ENCODE measurements at regions not wholly inside any gene's neighbourhood (a gene's known extent, or its start where the extent isn't known, plus 50 kb on each side); places are given as distances from the start of the nearest gene placed in this dataset.

GRCh38 chr4:129899849-129900248, 803.9 kb downstream of the C4orf33 start:
- no peak for DNase-seq (ENCODE audit: low read depth)

- no peak for DNase-seq (ENCODE audit: low read depth)
Measured at GRCh38 chr4:129900430-129900953, 804.5 kb downstream of the C4orf33 start.

GRCh38 chr4:129901205-129901604, 805.3 kb downstream of the C4orf33 start:
- DNase-seq (ENCODE audit: low read depth), result no peak

- no peak for DNase-seq (ENCODE audit: low read depth)
Measured at GRCh38 chr4:129903861-129904260, 807.9 kb downstream of the C4orf33 start.

- DNase-seq (ENCODE audit: low read depth), result no peak
Measured at GRCh38 chr4:129905256-129905655, 809.3 kb downstream of the C4orf33 start.

- no peak for DNase-seq (ENCODE audit: low read depth)
Measured at GRCh38 chr4:129908117-129908516, 812.2 kb downstream of the C4orf33 start.

- DNase-seq (ENCODE audit: low read depth), result no peak
Measured at GRCh38 chr4:129916991-129917390, 821.0 kb downstream of the C4orf33 start.

GRCh38 chr4:129917651-129918050, 821.7 kb downstream of the C4orf33 start:
- no peak for DNase-seq (ENCODE audit: low read depth)

- no peak for DNase-seq (ENCODE audit: low read depth)
Measured at GRCh38 chr4:129926936-129927335, 831.0 kb downstream of the C4orf33 start.

- no peak for DNase-seq (ENCODE audit: low read depth)
Measured at GRCh38 chr4:129929052-129929451, 833.1 kb downstream of the C4orf33 start.

GRCh38 chr4:129929984-129930383, 834.0 kb downstream of the C4orf33 start:
- DNase-seq (ENCODE audit: low read depth), result no peak

- no peak for DNase-seq (ENCODE audit: low read depth)
Measured at GRCh38 chr4:129950217-129950616, 854.3 kb downstream of the C4orf33 start.

- no peak for DNase-seq (ENCODE audit: low read depth)
Measured at GRCh38 chr4:129966175-129966574, 870.2 kb downstream of the C4orf33 start.

GRCh38 chr4:129968366-129968765, 872.4 kb downstream of the C4orf33 start:
- no peak for DNase-seq (ENCODE audit: low read depth)

- no peak for DNase-seq (ENCODE audit: low read depth)
Measured at GRCh38 chr4:129968778-129969177, 872.8 kb downstream of the C4orf33 start.

- DNase-seq (ENCODE audit: low read depth), result no peak
Measured at GRCh38 chr4:129970801-129971200, 874.8 kb downstream of the C4orf33 start.

GRCh38 chr4:129971419-129971818, 875.5 kb downstream of the C4orf33 start:
- DNase-seq (ENCODE audit: low read depth), result no peak

GRCh38 chr4:129972257-129972656, 876.3 kb downstream of the C4orf33 start:
- DNase-seq (ENCODE audit: low read depth), result no peak

GRCh38 chr4:129974730-129975129, 878.8 kb downstream of the C4orf33 start:
- DNase-seq (ENCODE audit: low read depth), result no peak

- no peak for DNase-seq (ENCODE audit: low read depth)
Measured at GRCh38 chr4:129978315-129978714, 882.4 kb downstream of the C4orf33 start.

- DNase-seq (ENCODE audit: low read depth), result no peak
Measured at GRCh38 chr4:129988957-129989356, 893.0 kb downstream of the C4orf33 start.

GRCh38 chr4:129994715-129995114, 898.8 kb downstream of the C4orf33 start:
- DNase-seq (ENCODE audit: low read depth), result no peak

GRCh38 chr4:129998436-129999150, 902.6 kb downstream of the C4orf33 start:
- no peak for DNase-seq (ENCODE audit: low read depth)

- no peak for DNase-seq (ENCODE audit: low read depth)
Measured at GRCh38 chr4:129999156-129999555, 903.2 kb downstream of the C4orf33 start.

Measured in T-helper 22 cell (primary cell).